ENCODE measurements at regions not wholly inside any gene's neighbourhood (a gene's known extent, or its start where the extent isn't known, plus 50 kb on each side); places are given as distances from the start of the nearest gene placed in this dataset.

DNA sequence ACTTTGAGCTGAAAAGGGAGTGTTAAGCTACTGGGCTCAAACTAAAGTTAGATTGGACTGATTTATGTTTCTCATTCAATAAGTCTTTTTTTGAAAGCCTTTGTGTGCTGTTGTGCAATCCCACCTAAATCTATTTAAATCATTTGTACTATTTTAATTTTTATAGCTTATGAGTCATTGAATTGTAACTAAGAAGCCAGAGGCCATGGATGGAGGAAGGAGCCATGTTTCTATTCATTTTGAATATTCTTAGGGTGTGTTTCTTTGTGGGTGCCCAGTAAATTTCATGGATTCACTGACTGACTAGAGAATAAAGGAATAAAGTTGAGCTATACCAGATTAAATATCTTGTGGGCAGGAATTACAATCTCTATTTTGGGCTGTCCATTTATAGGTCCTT is 238.5 kb downstream of the KIF4B start:
- BruUV-seq (replicated peaks): no TSS peak
- Histone ChIP-seq H3K9me3 (ENCODE audit: control insufficient read depth in 1 of 2, insufficient read depth in 1 of 2, low read depth in 1 of 2, low read length in 2 of 2) (no peaks in the 10 kb centered on the region), H3K36me3 (ENCODE audit: control insufficient read depth in 1 of 2, insufficient read depth in 2 of 2, low read length in 2 of 2) (no peaks in the 10 kb centered on the region), H2AFZ (ENCODE audit: low read depth, low read length, poor library complexity, severe bottlenecking) (no peak overlapping the region), H3K4me2 (ENCODE audit: low read length) (no peak overlapping the region), H4K20me1 (ENCODE audit: insufficient read depth) (no peaks in the 10 kb centered on the region), H3K4me1 (ENCODE audit: control insufficient read depth in 1 of 2, insufficient read depth in 2 of 2, low read length in 2 of 2) (no peaks in the 10 kb centered on the region), H3K79me2 (ENCODE audit: insufficient read depth, low read length) (no peaks in the 10 kb centered on the region), H3K9ac (ENCODE audit: low read length) (no peak overlapping the region), H3K4me3 (replicated peaks in 1 of 2; ENCODE audit: low read depth in 1 of 2, low read length in 2 of 2) (no peak overlapping the region), H3K27ac (ENCODE audit: low read depth, low read length) (no peak overlapping the region), H3K9me2 (ENCODE audit: insufficient read depth) (no peaks in the 10 kb centered on the region), H3K27me3 (ENCODE audit: insufficient read depth, low read length) (no peaks in the 10 kb centered on the region)
- TF ChIP-seq ZFX (IDR thresholded peaks at IDR 0.05) (no peak), SRF (IDR thresholded peaks at IDR 0.05; ENCODE audit: low read depth) (no peak), ATF3 (IDR thresholded peaks at IDR 0.05) (no peak), POLR2AphosphoS5 (IDR thresholded peaks at IDR 0.05; ENCODE audit: low read depth, low read length) (no peak), CEBPB (IDR thresholded peaks at IDR 0.05; ENCODE audit: low read depth) (no peak), POLR2A (IDR thresholded peaks at IDR 0.05; ENCODE audit: borderline replicate concordance, extremely low read depth, insufficient read depth, insufficient read length) (no peak), ELF1 (IDR thresholded peaks at IDR 0.05; ENCODE audit: borderline replicate concordance, low read depth) (no peak), EZH2 (IDR thresholded peaks at IDR 0.05) (no peak), MAX (IDR thresholded peaks at IDR 0.05) (no peak), EZH2phosphoT487 (IDR thresholded peaks at IDR 0.05; ENCODE audit: borderline replicate concordance) (no peak), FOSL1 (IDR thresholded peaks at IDR 0.05; ENCODE audit: low read depth) (no peak), REST (IDR thresholded peaks at IDR 0.05; ENCODE audit: low read depth) (no peak), YY1 (IDR thresholded peaks at IDR 0.05; ENCODE audit: extremely low read depth, insufficient replicate concordance, low read depth, low read length) (no peak)
- TF ChIP-seq, protein P1, sequence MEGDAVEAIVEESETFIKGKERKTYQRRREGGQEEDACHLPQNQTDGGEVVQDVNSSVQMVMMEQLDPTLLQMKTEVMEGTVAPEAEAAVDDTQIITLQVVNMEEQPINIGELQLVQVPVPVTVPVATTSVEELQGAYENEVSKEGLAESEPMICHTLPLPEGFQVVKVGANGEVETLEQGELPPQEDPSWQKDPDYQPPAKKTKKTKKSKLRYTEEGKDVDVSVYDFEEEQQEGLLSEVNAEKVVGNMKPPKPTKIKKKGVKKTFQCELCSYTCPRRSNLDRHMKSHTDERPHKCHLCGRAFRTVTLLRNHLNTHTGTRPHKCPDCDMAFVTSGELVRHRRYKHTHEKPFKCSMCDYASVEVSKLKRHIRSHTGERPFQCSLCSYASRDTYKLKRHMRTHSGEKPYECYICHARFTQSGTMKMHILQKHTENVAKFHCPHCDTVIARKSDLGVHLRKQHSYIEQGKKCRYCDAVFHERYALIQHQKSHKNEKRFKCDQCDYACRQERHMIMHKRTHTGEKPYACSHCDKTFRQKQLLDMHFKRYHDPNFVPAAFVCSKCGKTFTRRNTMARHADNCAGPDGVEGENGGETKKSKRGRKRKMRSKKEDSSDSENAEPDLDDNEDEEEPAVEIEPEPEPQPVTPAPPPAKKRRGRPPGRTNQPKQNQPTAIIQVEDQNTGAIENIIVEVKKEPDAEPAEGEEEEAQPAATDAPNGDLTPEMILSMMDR (IDR thresholded peaks at IDR 0.05 in 2 of 3, conservative IDR thresholded peaks at IDR 0.05 in 1 of 3; ENCODE audit: borderline replicate concordance in 1 of 3, insufficient read depth in 1 of 3, low read depth in 2 of 3, low read length in 2 of 3): no peak
- TF ChIP-seq, protein P2, sequence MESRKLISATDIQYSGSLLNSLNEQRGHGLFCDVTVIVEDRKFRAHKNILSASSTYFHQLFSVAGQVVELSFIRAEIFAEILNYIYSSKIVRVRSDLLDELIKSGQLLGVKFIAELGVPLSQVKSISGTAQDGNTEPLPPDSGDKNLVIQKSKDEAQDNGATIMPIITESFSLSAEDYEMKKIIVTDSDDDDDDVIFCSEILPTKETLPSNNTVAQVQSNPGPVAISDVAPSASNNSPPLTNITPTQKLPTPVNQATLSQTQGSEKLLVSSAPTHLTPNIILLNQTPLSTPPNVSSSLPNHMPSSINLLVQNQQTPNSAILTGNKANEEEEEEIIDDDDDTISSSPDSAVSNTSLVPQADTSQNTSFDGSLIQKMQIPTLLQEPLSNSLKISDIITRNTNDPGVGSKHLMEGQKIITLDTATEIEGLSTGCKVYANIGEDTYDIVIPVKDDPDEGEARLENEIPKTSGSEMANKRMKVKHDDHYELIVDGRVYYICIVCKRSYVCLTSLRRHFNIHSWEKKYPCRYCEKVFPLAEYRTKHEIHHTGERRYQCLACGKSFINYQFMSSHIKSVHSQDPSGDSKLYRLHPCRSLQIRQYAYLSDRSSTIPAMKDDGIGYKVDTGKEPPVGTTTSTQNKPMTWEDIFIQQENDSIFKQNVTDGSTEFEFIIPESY (IDR thresholded peaks at IDR 0.05; ENCODE audit: extremely low read depth, insufficient replicate concordance, low read length): no peak
- intact Hi-C loops (cut with micrococcal nuclease): no loop called here
- ATAC-seq (no peak), DNase-seq (ENCODE audit: low read depth, low spot score) (no peak)
- ChIA-PET POLR2A (no interaction called here), CTCF (no interaction called here), RAD21 (ENCODE audit: low non-redundant PET in 1 of 2, low total read pairs in 2 of 2, uncharacterized antibody in 2 of 2, unreplicated experiment in 2 of 2) (no interaction called here)
